SU-DHL-6 (cell line): ENCODE measurements at regions not wholly inside any gene's neighbourhood (a gene's known extent, or its start where the extent isn't known, plus 50 kb on each side); places are given as distances from the start of the nearest gene placed in this dataset.

ENCODE experiments used
- CTCF ChIP-seq: fragments of 200-600 bp; sonication (generic); IDR thresholded peaks from one replicate; pipeline ENCODE4 v1.5.1; 2017; ENCODE audit warnings: antibody characterized with exemption, mild to moderate bottlenecking, low read length, moderate library complexity; ENCODE audit not compliant: insufficient read depth, poor library complexity, severe bottlenecking
- EZH2phosphoT487 ChIP-seq: fragments of 200-600 bp; sonication (generic), shearing (Covaris generic); conservative IDR thresholded peaks from 2 replicates; pipeline ENCODE4 v1.6.1; 2018; ENCODE audit warnings: mild to moderate bottlenecking, antibody characterized with exemption, low read length, moderate library complexity, mixed read lengths

GRCh38 chr19:57047743-57048142 is 72.0 kb upstream of the USP29 start:
- TF ChIP-seq CTCF (no peak), EZH2phosphoT487 (no peak)
